ENCODE measurements at regions not wholly inside any gene's neighbourhood (a gene's known extent, or its start where the extent isn't known, plus 50 kb on each side); places are given as distances from the start of the nearest gene placed in this dataset.
A peak's percentile ranks its signal among the peaks of the same experiment; 100 is the strongest.

GRCh38 chr2:122367646-122368010 is 612.2 kb downstream of the TSN start:
- Mint-ChIP-seq H3K27ac (no peak overlapping the region), H3K27me3 (no peaks in the 10 kb centered on the region), H3K36me3 (ENCODE audit: insufficient read depth) (peaks cover 1% of the 10 kb centered on the region), H3K4me1 (ENCODE audit: low read depth) (peaks cover 3% of the 10 kb centered on the region), H3K9me3 (ENCODE audit: low read depth) (peaks cover 4% of the 10 kb centered on the region), H3K4me3 (ENCODE audit: low read depth) (no peak overlapping the region)
- DNase-seq (ENCODE audit: low spot score, unreplicated experiment), result no peak
- no peak for TF ChIP-seq CTCF (IDR thresholded peaks at IDR 0.05; ENCODE audit: unreplicated experiment)

- no peak for DNase-seq (ENCODE audit: low spot score, unreplicated experiment)
- Mint-ChIP-seq H3K4me3 (ENCODE audit: low read depth) (no peak overlapping the region), H3K4me1 (ENCODE audit: low read depth) (peaks cover 3% of the 10 kb centered on the region), H3K27me3 (no peaks in the 10 kb centered on the region), H3K9me3 (ENCODE audit: low read depth) (peaks cover 9% of the 10 kb centered on the region), H3K36me3 (ENCODE audit: insufficient read depth) (peaks cover 1% of the 10 kb centered on the region), H3K27ac (no peak overlapping the region)
- peak; percentile 13 for TF ChIP-seq CTCF (IDR thresholded peaks at IDR 0.05; ENCODE audit: unreplicated experiment)
Measured at GRCh38 chr2:122368576-122369243, 613.3 kb downstream of the TSN start.

DNA sequence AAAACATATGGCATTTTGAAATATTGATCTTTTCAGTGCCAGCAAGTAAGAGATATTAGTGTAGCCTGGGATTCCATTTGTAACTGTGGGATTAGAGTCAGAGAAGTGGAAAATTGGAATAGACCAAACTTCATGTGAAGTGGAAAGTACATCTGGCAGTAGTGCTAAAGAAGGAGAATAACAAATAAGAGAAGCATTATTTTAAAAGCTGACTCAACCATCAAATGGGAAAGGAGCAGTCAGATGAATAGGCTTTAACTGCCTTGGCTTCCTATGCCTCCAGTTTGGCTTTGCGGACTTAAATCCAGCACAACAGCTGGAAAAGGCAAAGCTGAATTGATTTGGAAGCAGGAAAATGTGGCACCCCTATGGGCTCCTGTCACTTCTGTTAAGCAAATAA is 623.1 kb downstream of the TSN start:
- H3K4me3 Mint-ChIP-seq (ENCODE audit: low read depth), result no peak overlapping the region

DNA sequence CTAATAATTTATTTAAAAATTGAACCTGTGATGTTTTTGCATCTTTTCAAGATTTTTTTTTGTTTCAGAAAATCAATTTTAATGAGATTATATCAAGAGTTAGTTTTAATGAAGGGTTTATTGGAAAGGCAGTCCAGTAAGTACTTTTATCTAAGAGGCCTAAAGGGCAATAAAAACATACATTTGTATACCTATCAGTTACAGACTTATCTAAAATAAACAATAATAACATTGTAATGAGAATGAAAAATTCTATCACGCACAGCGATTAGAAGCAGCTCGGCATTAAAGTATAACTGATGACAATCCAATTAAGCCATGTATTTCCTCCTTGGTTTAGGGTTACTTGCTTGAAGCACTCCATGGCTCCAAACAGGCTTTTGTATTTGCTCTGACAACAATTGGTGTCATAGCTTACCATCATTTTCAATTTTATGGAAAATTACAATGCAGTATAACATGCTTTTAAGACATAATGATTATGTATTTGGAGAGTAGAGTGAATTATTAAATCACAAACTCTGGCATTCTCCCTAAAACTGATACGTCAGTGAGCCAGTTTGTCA is 629.4 kb downstream of the TSN start:
- Mint-ChIP-seq H3K9me3 (ENCODE audit: low read depth) (peaks cover 16% of the 10 kb centered on the region), H3K4me1 (ENCODE audit: low read depth) (no peaks in the 10 kb centered on the region), H3K27ac (no peak overlapping the region), H3K36me3 (ENCODE audit: insufficient read depth) (no peaks in the 10 kb centered on the region), H3K27me3 (no peaks in the 10 kb centered on the region), H3K4me3 (ENCODE audit: low read depth) (no peak overlapping the region)
- no peak for DNase-seq (ENCODE audit: low spot score, unreplicated experiment)
- TF ChIP-seq CTCF (IDR thresholded peaks at IDR 0.05; ENCODE audit: unreplicated experiment), result no peak

More for the DNA sequence above, 623.1 kb downstream of the TSN start:
- no peak for DNase-seq (ENCODE audit: low spot score, unreplicated experiment)
- Mint-ChIP-seq H3K27ac (no peak overlapping the region), H3K4me1 (ENCODE audit: low read depth) (no peaks in the 10 kb centered on the region), H3K36me3 (ENCODE audit: insufficient read depth) (no peaks in the 10 kb centered on the region), H3K27me3 (no peaks in the 10 kb centered on the region), H3K9me3 (ENCODE audit: low read depth) (peaks cover 2% of the 10 kb centered on the region)
- TF ChIP-seq CTCF (IDR thresholded peaks at IDR 0.05; ENCODE audit: unreplicated experiment), result no peak

- H3K27ac Mint-ChIP-seq, result no peak overlapping the region
Measured at GRCh38 chr2:122388208-122388607, 632.8 kb downstream of the TSN start.

More at GRCh38 chr2:122388208-122388607, 632.8 kb downstream of the TSN start:
- Mint-ChIP-seq H3K4me3 (ENCODE audit: low read depth) (no peak overlapping the region), H3K9me3 (ENCODE audit: low read depth) (peaks cover 16% of the 10 kb centered on the region), H3K27me3 (no peaks in the 10 kb centered on the region), H3K4me1 (ENCODE audit: low read depth) (no peaks in the 10 kb centered on the region), H3K36me3 (ENCODE audit: insufficient read depth) (no peaks in the 10 kb centered on the region)
- DNase-seq (ENCODE audit: low spot score, unreplicated experiment), result no peak
- no peak for TF ChIP-seq CTCF (IDR thresholded peaks at IDR 0.05; ENCODE audit: unreplicated experiment)
